Cardiac muscle cell (in vitro differentiated cells and primary cell): ENCODE measurements at regions not wholly inside any gene's neighbourhood (a gene's known extent, or its start where the extent isn't known, plus 50 kb on each side); places are given as distances from the start of the nearest gene placed in this dataset.

Source experiments
- DNase-seq, 2 donors: peaks; one replicate each; pipeline versions ENCODE4 v3.0.0 to v3.0.0-alpha.2; 2010 to 2017; ENCODE audit warnings: low read depth in 1 of 2, low spot score in 1 of 2
- H3K27ac ChIP-seq: fragments of 200-600 bp; sonication (generic); 2 replicates; pipeline ENCODE4 v1.5.1; 2016
- H3K27me3 ChIP-seq: fragments of 200-600 bp; sonication (generic); 2 replicates; pipeline ENCODE4 v1.6.0; 2016; ENCODE audit warnings: control low read depth
- H3K36me3 ChIP-seq: fragments of 200-600 bp; sonication (generic); 2 replicates; pipeline ENCODE4 v1.5.1; 2016; ENCODE audit warnings: control low read depth
- H3K4me1 ChIP-seq: fragments of 200-600 bp; sonication (generic); 2 replicates; pipeline ENCODE4 v1.8.1; 2017; ENCODE audit warnings: low read depth, mild to moderate bottlenecking, mixed run types
- H3K4me3 ChIP-seq: fragments of 200-600 bp; sonication (generic); 2 replicates; pipeline ENCODE4 v1.5.1; 2016; ENCODE audit warnings: mild to moderate bottlenecking
- H3K9me3 ChIP-seq: fragments of 200-600 bp; sonication (generic); 2 replicates; pipeline ENCODE4 v1.5.1; 2017; ENCODE audit warnings: low read depth, mild to moderate bottlenecking, control low read depth
- TF ChIP-seq, protein P1 (sequence below): IDR thresholded peaks from 2 replicates; pipeline ENCODE4 v1.5.1; 2012; ENCODE audit warnings: low read depth, mild to moderate bottlenecking, low read length

DNA sequence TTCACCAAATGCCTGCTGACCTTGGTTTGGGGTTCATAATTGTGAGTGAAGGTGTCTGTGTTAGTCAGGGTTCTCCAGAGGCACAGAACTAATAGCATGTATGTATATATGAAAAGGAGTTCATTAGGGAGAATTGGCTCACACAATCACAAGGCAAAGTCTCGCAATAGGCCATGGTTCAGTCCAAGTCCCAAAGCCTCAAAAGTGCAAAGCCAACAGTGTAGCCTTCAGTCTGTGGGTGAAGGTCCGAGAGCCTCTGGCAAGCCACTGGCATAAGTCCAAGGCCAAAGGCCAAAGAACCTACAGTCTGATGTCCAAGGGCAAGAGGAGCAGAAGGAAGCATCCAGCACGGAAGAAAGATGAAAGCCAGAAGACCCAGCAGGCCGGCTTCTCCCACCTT lies 257.6 kb upstream of the SHH start:
- no peaks in the 10 kb centered on the region for H3K36me3 ChIP-seq
- TF ChIP-seq, protein P1, sequence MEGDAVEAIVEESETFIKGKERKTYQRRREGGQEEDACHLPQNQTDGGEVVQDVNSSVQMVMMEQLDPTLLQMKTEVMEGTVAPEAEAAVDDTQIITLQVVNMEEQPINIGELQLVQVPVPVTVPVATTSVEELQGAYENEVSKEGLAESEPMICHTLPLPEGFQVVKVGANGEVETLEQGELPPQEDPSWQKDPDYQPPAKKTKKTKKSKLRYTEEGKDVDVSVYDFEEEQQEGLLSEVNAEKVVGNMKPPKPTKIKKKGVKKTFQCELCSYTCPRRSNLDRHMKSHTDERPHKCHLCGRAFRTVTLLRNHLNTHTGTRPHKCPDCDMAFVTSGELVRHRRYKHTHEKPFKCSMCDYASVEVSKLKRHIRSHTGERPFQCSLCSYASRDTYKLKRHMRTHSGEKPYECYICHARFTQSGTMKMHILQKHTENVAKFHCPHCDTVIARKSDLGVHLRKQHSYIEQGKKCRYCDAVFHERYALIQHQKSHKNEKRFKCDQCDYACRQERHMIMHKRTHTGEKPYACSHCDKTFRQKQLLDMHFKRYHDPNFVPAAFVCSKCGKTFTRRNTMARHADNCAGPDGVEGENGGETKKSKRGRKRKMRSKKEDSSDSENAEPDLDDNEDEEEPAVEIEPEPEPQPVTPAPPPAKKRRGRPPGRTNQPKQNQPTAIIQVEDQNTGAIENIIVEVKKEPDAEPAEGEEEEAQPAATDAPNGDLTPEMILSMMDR = no peak

DNA sequence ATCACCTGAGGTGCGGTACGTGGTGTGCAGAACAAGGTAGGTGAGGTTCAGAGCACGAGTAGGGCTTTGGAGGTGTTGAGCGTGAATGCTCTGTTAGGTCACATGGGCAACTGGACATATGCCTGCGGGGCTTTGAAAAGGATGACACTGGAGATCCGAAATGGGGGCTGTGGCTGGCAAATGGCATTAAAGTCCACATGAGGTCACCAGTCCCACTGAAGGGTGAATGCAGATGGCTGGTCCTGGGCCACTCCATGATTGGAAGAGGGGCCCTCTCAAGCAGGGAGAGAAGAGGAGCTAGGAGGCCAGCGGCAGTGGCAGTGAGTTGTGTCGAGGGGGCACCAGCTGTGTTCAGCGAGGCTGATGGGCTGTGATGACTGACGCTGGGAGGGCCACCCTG lies 254.9 kb upstream of the SHH start:
- H3K9me3 ChIP-seq = no peaks in the 10 kb centered on the region
- no peak for DNase-seq
- H3K4me3 ChIP-seq = no peak overlapping the region
- H3K27me3 ChIP-seq = no peaks in the 10 kb centered on the region
- TF ChIP-seq, protein P1 = no peak
- H3K36me3 ChIP-seq = no peaks in the 10 kb centered on the region
- H3K27ac ChIP-seq = no peak overlapping the region
- no peaks in the 10 kb centered on the region for H3K4me1 ChIP-seq

More for the DNA sequence above, 257.6 kb upstream of the SHH start:
- Histone ChIP-seq H3K27ac (no peak overlapping the region), H3K9me3 (no peaks in the 10 kb centered on the region), H3K4me3 (no peak overlapping the region), H3K27me3 (no peaks in the 10 kb centered on the region), H3K4me1 (no peaks in the 10 kb centered on the region)
- DNase-seq = no peak

DNA sequence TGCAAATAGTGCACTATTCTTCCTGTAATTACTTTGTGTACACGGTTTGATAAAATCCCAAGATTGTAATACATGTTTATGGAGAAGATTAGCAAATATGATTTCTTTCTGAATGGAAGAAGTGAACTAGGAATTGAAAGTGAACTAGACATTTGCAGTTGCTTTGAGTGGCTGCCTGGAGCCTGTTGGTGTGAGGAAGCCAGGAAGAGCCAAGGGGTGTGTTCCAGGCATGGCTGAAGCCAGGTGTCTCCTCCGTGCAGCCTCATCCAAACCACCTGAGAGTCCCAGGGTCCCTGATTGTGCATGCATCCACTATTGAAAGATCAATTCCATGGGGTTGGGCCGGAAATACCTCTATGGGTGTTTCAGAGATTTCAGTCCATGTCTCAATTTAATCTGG lies 253.1 kb upstream of the SHH start:
- no peak for DNase-seq
- H3K4me1 ChIP-seq = no peaks in the 10 kb centered on the region
- no peak overlapping the region for H3K27ac ChIP-seq
- TF ChIP-seq, protein P1 = no peak
- H3K9me3 ChIP-seq = no peaks in the 10 kb centered on the region
- H3K4me3 ChIP-seq = no peak overlapping the region
- H3K27me3 ChIP-seq = no peaks in the 10 kb centered on the region
- H3K36me3 ChIP-seq = no peaks in the 10 kb centered on the region

DNA sequence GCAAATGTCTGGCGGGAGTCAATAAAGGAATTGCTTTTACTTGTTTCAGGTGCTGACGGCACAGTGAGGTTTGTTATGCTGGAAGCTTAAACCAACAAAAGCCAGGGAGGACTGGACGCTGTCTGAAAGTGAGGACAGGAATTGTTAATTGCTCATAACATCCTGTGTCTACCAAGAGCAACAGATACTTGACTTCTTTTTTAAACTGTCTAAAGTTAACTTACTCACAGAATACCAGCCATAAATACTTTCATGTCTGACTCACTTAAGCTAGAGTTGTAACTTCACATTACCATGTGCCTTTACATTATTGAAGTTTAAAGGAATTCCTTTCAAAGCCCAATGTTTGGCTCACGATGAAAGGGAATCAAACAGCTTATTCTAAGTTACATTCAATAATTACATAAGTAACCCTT lies 252.7 kb upstream of the SHH start:
- no peak for DNase-seq
- TF ChIP-seq, protein P1 = no peak
- Histone ChIP-seq H3K27ac (no peak overlapping the region), H3K9me3 (no peaks in the 10 kb centered on the region), H3K4me3 (no peak overlapping the region), H3K27me3 (no peaks in the 10 kb centered on the region), H3K4me1 (no peaks in the 10 kb centered on the region), H3K36me3 (no peaks in the 10 kb centered on the region)

DNA sequence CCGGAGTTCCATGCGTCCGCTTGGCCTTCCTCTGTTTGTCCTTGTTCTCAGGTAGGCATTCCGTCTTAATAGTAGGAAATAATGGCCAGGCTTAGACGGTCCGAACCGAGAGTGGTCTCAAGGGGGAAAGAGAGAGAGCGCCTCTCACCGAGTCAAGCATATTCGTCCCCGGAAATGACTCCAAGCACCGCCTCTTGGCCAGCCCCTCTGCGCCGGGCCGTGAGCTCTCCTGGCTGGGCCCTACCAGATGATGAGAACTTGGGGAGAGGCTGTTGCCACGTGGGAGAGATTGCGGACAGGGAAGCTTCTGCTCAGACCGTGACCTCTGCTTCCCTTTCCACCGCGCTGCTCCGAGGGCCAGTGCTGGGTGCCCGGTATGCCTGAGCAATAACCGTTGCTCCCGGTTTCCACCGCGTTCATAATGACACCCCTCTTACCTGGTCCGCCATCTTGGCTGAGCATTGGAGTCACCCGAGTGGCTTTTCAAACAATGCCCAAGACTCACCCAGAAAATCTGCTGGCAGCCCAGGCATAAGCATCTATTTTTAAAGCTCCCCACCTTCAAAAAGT lies 251.1 kb upstream of the SHH start:
- Histone ChIP-seq H3K36me3 (no peaks in the 10 kb centered on the region), H3K9me3 (no peaks in the 10 kb centered on the region), H3K4me3 (no peak overlapping the region), H3K27ac (no peak overlapping the region), H3K4me1 (no peaks in the 10 kb centered on the region), H3K27me3 (no peaks in the 10 kb centered on the region)
- TF ChIP-seq, protein P1 = no peak
- DNase-seq = no peak

DNA sequence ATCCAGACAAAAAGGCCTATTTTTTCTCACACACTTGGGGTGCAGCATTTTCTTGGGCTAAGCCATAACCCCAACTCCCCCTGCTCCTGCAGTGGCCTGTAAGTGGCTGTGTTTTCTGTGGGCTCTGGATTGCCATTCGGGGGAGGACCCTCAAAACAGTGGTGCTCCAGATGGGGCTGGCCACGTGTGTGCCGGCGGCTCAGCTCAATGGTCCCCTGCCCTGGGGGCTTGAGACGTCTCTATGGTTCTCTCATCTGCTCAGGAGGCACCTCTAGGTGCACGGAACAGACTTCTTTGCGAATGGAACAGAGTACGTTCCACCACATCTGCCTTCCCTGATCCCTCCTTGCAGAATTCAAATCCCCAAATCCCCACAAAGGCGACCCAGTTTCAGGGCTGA lies 250.0 kb upstream of the SHH start:
- TF ChIP-seq, protein P1 = no peak
- Histone ChIP-seq H3K4me3 (no peak overlapping the region), H3K27ac (no peak overlapping the region), H3K9me3 (no peaks in the 10 kb centered on the region), H3K4me1 (no peaks in the 10 kb centered on the region), H3K36me3 (no peaks in the 10 kb centered on the region), H3K27me3 (no peaks in the 10 kb centered on the region)
- no peak for DNase-seq
